ENCODE measurements at regions not wholly inside any gene's neighbourhood (a gene's known extent, or its start where the extent isn't known, plus 50 kb on each side); places are given as distances from the start of the nearest gene placed in this dataset.

DNA sequence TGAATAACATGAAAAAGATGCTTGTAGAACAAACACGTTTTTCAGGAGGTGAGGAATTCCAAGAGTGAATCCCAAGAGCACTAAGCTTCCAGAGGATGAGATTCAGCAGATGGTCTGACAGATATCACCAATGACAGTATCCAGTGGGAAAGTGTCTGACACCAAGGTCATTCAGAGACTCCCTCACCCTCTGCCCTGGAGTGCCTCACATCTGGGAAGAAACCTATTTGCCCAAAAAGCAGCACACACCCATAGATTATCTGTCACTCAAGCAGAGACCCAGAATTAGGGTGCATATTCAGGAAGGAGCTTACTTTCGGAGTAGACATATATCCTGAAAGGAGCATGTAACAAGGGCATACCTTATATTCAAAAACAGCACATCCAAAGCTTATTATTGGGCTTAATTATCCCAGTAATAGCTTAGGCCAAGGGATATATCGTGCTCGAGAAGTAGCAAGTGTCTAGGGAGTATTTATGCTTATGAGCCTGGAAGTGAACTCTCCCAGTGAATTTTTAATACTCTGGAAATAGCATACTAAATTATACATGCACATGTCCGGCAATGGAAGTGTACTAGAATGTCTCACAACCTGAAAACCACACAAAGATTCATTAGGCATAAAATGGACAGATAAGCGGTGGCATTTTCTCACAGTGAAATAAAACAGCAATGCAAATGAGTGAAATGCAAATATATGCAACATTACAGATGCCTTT, 998.1 kb upstream of the TMEM132C start:
- DNase-seq (ENCODE audit: low spot score) = no peak

DNA sequence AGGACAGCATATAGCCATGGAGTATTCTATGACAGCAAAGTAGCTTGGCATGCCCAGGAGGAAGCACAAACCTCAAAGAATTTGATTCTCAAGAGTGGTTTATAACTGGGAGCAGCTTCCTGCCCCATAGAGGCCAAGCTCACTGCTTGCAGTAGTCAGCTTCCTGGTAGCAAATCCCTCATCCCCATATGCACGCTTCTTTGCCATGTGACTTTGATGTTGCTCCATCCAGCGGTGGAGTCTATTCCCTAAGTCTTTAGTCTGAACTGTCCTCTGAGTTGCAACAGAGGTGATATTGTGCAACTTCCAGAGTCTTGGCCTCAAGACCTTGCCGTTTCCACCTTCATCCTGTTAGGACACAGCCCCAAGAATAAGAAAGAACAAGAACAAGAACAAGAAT, 996.8 kb upstream of the TMEM132C start:
- peak; percentile 81 for DNase-seq (ENCODE audit: low spot score)

DNA sequence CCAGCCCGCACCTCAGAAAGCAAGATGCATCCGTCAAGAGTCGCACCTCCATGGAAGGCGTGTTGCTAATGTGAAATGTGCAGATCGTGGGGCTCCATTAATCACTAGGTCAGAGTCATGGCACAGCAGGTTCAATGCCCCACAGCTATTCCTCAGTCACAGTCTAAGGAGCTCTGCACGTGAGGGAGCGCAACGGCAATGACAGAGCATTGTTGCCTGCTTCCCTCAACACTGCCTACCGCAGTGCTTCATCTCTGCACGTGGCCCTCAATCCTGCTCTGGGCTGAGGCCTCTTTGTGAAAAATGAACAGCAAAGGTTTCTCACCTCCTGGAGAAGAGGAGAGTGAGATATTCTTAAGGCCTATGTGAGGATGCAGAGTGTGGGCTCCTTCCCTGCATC, 995.2 kb upstream of the TMEM132C start:
- DNase-seq (ENCODE audit: low spot score) = no peak

DNA sequence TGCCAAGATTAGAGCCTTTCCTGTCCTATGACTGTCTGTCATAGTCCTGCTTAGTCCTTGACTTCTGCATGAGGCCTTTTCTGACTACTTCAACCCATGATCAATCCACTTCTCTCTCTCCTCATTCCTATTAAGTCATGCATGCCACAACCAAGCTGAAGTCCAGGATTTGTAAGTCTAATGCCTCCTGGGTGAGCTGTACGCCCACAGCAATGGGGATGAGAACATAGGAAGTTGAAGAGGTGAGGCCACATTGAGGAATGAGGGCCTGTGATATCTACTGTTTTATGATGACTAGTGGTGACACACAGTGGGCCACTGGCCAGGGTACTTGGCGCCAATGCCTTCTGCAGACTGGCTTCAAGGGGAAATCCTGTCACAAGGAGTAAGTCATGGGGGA, 994.1 kb upstream of the TMEM132C start:
- DNase-seq (ENCODE audit: low spot score) = peak; percentile 75

DNA sequence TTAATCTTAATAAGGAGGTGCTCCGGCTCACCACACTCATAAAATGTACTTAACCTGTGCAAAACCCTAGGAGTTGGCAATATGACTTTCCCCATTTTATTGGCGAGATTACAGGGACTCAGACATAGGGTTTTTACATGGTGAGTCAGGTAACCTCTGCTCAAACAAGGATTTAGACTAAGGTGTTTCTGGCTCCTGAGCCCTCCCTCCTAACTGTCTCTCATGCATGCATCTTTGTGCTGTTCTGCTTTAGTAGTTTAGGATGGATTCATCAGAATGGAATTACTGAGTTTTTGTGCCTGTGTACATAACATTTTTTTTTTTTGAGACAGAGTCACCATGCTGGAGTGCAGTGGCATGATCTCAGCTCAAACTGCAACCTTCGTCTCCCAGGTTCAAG, 993.3 kb upstream of the TMEM132C start:
- DNase-seq (ENCODE audit: low spot score) = no peak

DNA sequence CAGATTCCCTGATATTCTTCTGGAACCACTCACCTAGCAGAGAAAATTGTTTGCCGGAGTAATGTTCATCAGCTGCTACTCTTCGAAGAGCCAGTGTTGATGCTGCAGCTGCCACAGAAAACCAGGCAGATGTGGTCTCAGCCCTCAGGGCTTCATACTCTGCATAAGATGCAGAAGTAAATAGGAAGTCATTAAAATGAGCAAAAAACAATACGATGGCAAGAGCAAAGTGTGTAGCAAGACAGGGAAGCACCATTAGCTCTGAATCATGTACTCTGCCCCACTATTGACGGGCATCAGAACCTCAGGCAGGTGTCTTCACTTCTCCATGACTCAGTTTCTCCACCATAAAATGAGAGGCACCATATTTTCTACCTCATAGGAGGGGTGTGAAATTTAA, 991.6 kb upstream of the TMEM132C start:
- DNase-seq (ENCODE audit: low spot score) = no peak

DNA sequence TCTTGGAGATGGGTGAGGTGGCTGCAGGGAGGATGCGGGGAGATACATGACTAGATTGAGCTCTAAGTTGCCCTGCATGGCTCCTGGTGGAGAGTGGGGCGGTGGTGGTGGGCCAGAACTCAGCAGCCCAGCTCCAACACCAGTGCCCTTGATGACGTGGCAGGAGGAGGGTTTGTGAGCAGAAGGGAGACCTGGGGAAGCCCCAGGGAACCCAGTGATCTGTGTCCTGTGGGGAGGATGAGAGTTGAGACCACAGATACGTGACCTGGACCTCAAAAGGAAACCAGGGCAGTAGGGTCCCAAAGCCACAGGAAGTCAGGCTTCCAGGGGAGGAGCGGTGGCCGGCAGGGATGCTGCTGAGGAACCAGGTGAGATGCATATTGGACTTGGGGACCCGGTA, 989.1 kb upstream of the TMEM132C start:
- no peak for DNase-seq (ENCODE audit: low spot score)

DNA sequence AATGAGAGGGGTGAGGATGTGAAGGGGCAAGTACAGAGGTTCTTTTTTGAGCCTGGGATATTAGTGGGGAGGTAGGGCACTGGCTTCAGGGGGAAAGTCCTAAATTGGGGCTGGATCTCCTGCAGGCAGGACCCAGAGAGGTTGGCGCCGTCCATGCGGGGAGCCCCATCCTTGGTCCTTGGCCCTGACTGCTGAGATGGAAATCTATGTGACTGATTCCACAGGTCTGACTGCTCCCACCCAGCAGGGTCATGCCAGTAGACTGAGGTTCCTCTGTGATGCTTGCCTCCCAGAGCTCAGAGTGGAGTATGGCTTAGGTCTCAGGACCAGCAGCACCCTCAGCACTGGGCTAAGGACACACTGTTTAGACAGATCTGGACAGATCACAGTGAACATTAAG, 988.6 kb upstream of the TMEM132C start:
- DNase-seq (ENCODE audit: low spot score) = no peak

DNA sequence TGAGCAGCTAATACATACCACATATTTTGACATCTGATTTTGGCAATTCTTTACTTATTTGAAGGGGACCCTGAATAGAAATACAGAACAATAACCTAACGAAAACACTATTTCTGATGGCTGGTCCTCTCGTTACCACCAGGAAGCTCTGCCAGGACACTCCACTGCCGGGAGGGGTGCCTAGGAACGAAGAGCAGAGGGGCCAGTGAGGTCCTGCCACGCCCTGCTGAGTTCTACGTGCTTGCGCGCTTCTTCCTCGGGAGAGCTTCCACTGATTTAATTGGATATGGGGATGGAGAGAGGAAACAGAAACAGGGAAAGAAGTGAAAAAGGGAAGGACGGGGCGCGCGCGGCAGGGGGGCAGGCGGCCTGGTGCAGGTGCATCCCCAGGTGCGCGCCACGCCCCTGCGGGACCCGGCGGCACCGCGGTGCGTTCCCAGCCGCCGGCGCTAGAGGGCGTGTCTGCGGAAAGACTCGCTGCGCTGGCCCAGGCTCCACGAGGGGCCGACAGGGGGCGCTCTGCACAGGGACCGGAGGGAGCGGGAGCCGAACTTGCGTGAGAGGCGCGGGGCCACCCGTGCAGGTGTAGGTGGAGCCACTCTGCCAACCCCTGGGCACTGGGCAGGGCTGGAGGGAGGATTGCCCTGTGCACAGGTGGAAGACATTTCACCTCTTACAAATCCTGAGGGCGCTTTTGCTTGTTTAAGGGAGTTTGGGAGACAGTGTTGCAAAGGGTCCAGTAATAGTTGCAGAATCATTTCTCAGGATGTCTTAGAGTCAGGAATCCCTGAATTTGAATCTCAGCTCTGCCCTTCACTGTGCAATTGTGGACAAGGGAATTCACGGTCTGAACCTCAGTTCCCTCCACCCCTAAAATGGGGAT, 986.3 kb upstream of the TMEM132C start:
- DNase-seq (ENCODE audit: low spot score) = no peak

DNA sequence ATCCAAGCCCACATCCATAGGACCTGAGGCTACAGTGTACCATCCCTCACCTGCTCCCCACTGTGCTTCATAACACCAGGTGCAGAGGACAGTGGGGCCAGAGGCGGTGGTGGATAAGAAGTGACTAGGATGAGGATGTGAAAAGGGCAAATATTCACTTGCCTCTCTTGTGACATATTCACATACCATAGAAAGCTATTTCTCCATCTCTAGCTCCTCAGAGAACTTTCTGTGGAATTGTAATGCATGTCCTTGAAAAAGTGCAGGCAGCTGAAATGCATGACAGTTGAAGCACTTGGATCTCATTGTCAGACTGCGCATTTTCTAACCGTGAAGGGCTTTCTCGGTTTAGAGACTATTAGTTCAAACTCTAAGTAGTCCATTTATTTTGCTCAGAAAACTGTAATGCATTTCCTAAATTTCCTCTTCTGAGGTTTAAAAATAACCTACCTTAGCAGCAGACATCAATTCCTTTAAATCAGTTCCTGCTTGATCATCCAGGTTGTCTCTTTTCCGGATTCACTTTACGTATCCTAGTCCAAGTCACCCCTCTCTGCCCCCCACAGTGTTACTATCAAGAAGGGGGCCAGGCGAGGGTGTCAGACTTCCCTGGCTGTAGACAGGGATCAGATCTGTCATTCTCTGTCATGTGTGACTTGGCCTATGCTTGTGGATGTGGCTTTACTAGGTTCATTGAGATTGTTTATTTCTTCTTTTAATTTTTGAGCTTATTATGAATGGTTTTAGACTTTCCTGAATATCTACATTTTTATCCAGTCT, 984.0 kb upstream of the TMEM132C start:
- no peak for DNase-seq (ENCODE audit: low spot score)

DNA sequence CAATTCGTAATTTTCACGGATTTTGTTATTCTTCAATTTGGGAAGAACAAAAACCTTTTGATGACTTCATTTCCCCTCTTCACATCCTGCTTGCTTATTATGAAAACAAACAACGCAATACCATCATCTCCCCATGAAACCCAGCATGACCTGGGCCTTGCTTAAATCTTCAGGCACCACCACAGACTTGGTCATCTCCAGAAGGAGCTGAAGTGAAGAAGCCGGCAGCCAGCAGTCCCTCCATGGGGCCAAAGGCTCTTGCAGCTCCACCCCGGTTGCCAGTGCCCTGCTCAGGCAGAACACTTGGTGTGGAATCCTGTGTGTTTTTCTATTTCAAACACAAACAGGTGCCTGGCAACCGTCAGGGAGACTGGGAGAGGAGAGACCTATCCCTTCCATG, 982.9 kb upstream of the TMEM132C start:
- no peak for DNase-seq (ENCODE audit: low spot score)

DNA sequence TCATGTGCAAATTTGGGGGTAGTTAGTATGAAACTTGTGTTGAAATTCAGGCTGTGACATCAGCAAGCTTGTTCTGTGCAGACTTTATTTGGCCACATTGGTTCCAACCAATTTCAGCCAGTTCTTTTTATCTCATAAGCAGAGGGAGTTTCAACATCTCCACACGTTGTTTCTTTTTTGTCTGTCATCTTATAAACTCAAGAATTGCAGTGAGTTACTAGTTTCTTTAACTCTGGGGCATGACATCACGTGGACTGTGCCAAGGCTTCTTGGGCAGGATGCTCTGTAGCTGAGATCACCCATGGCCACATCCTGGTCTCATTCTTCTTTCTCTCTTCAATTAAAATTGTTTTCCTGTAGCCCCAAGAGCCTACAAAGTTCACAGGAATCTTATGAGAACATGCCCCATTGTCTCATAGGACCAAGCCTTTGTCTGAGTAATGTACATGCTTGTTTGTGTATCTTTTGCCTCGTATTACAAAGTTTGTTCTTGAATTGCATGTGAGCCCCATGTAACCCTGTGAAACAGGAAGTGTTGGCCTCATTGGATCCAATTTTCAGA, 982.0 kb upstream of the TMEM132C start:
- peak; percentile 84 for DNase-seq (ENCODE audit: low spot score)

DNA sequence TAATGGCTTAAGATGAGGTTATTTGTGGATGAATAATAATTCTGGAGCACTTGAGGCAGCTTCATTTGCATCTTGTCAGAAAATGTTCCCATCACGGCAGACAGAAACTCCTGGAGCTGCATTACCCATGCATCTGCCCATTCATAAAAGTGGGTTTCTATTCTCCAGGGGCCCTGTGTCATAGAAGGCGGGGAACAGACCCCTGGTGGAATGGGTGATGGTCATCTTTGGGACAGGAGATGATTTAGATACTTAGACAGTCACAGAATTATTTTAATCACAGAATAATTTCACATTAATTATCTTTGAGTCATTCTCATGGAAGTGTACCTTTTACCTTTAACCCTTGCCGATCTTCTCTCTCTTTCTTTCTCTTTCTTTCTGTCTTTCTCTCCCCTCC, 980.7 kb upstream of the TMEM132C start:
- DNase-seq (ENCODE audit: low spot score) = no peak

DNA sequence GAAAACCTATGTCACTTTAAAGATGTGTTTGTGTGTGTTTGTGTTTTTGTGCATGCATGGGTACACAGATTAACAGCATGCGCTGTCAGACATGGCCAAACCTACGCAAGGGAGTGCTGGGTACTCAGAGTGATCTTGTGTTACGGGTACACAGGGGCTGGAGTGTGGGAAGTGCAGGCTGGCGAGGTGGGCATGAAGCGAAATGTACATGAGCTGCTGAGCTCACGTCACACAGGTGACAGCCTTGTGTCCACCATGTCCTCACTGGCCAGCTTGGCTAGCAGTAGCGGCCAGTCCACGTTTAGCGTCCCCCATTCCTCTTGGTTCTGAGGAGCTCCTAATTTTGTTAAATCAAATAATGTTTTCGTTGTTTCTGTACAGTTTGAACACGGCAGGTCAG, 979.7 kb upstream of the TMEM132C start:
- DNase-seq (ENCODE audit: low spot score) = no peak

DNA sequence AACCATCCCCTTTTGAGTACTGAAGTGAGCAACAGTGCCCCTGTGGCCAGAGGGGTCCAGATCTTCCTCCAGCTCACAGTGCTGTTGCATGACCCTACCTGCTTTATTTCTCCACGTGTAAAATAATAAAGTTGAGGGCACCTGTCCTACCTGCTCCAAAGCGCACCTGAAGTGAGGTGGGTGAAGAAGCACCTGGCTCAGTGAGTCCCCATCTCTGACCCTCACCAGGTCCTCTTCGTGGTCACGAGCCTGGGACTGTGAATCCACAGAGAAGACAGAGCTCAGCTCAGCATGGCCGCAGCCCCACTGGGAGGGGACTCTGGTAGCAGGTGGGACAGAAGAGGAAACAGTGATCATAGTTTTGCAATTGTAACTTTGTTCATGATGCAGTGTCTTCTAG, 976.7 kb upstream of the TMEM132C start:
- DNase-seq (ENCODE audit: low spot score) = no peak

DNA sequence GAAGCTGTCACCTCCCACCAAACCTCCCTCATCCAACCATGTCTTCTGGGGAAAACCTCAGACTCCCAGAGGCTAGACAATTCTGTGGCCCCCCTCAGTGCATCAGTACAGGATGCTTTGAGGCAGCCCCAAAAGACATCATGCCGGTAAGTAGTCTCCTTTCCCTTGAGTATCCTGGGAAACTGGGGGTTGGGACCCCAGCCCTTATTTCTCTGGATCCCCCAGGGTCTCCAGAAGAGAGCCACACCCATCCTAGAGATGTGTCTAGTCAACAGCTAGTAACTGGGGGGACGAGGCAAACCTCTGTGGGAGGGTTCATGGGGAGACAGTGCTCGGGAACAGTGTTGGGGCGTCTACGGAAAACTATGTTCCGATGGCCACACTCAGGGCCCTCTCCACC, 974.2 kb upstream of the TMEM132C start:
- DNase-seq (ENCODE audit: low spot score) = no peak

DNA sequence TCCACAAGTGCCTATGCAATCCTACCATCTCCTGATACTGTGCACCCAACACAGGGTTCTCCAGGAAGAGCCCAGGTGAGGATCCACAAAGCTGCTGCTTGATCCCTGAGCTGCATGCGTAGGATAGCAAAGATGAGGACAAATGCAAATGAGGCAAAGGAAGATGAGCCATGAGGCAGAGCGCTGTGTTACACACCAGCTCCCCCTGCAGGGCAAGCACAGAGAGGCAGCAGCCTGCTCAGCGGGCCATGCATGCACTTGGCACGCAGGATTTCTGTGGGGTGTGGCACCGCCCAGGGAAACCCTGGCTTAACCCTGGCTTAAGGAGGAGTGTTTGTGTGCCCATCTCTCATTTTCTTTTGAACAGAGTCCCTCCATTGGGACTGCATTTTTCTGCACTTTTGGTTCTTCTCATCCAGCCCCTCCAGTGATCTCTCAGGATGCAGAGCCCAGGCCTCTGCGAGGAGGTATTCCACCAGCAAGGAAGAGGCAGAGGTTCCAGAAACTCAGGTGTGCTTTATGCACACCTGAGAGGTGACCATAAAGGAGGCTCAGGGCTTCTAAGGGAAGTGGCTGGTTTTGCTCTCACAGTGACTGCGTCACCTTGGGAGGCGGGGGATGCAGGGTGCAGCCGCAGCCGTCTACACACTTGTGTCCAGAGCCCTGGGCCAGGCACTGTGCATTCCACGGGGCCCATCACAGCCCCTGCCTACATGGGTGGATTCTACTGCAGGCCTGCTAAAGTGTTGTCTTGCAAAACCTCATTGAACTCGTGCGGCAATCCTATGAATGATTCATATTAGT, 973.3 kb upstream of the TMEM132C start:
- peak; percentile 85 for DNase-seq (ENCODE audit: low spot score)

DNA sequence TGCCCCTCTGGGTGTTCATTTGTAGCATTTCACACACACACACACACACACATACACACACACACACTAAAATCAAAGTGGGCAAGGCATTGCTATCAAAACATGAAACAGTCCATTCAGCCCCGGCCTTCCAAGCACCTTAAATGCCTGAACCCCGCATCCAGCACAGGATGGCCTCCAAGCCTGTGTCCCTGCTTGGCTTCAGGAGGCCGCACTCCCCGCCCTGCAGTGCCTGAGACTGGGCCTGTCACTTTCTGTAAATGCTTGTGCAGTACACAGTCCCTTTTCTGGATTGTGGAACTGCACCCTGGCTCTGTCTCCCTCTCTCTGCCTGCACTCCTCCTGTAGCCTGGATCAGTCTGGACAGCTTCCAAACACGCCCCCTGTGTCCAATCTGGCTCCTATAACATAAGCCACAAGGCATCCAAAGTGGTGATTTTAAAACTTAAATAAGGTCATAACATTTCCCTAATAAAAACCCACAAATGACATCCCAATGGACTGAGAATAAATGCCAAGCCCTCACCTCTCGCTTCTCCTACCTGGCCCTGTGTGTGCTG, 972.2 kb upstream of the TMEM132C start:
- DNase-seq (ENCODE audit: low spot score) = no peak

DNA sequence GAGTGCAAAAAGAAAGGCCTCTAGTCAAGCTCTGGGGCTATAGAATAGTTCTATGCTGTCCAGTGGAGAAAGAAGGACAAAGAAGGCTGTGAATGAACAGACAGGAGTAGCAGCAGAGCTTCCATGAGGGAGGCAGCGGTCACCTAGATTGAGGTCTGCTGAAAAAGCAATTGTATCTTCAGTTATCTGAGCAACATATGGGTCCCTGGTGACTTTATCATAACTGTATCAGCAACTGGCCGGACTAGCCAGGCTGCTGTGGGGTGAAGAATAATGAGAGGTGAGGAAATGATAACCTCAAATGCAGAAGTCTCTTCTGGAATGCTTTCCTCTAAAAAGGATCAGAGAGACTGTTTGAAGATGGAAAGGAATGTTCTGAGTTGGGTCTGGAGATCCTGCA, 971.3 kb upstream of the TMEM132C start:
- DNase-seq (ENCODE audit: low spot score) = no peak

DNA sequence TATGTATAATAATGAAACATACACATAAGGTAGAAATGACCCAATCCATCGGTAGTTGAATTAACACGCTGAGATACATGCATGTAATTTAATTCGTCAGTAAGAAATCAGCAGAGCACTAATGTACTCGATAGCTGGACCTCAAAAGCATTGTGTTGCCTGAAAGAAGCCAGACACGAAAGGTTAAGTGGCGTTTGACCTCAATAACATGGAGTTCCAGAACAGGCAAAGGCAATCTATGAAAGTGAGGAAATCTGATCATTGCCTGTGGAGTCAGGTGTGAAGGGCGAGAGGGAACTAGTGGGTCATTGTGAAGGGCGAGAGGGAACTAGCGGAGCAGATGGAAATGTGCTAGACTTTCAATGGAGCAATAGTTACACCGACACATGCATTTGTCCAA, 970.4 kb upstream of the TMEM132C start:
- no peak for DNase-seq (ENCODE audit: low spot score)

DNA sequence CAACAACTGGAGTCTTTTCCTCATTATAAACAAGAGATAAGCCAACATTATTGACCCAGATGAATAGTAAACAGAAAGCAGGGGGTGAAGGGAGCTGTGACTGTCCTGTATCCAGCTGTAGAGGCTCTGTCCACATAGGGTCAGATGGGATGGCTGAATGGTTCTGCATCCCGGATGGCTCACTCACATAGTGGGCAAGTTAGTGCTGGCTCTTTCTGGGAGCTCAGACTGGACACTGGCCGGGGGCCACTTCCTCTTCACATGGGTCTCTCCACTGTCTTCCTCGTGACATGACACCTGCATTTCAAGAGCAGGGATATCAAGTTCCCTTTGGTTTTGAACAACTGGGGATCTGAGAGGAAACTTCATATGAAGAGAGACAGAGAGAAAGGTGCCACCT, 969.6 kb upstream of the TMEM132C start:
- DNase-seq (ENCODE audit: low spot score) = no peak

Data from AG08395 (cell line).